H1 (cell line): ENCODE measurements at regions not wholly inside any gene's neighbourhood (a gene's known extent, or its start where the extent isn't known, plus 50 kb on each side); places are given as distances from the start of the nearest gene placed in this dataset.

ENCODE experiments used
- CTCF ChIA-PET: fragments of 300-600 bp; sonication (Branson Sonifier 250); formaldehyde crosslinking; loops from one replicate; lab custom pipeline; 2021; ENCODE audit not compliant: partially characterized antibody; lab: Charles Lee
- POLR2A ChIA-PET: fragments of 300-600 bp; sonication (Branson Sonifier 250); formaldehyde crosslinking; loops from one replicate; lab custom pipeline; 2021; ENCODE audit warnings: inconsistent platforms; ENCODE audit not compliant: partially characterized antibody; lab: Charles Lee
- DNase-seq, 2 experiments: peaks; one replicate each; pipeline versions ENCODE4 v3.0.0 to v3.0.0-alpha.2; 2010 to 2022; ENCODE audit warnings: low spot score in 2 of 2, low read depth in 1 of 2, mixed read lengths in 1 of 2
- FAIRE-seq: peaks from 2 replicates; lab custom pipeline; 2011; peaks lifted over from hg19 to GRCh38; lab: Jason Lieb, UNC
- H2AFZ ChIP-seq: 2 replicates; pipeline ENCODE4 v1.8.1; 2012; ENCODE audit warnings: low read length, inconsistent platforms
- H2AK5ac ChIP-seq: 2 replicates; pipeline ENCODE4 v1.6.1; 2013; ENCODE audit warnings: low read depth, low read length
- H2BK120ac ChIP-seq: replicated peaks from 2 replicates; pipeline ENCODE3; 2013; ENCODE audit warnings: low read depth, low read length, inconsistent platforms
- H2BK12ac ChIP-seq: 2 replicates; pipeline ENCODE4 v1.6.1; 2013; ENCODE audit warnings: low read depth, low read length
- H2BK15ac ChIP-seq: 2 replicates; pipeline ENCODE4 v1.6.1; 2013; ENCODE audit warnings: low read length
- H2BK20ac ChIP-seq: 2 replicates; pipeline ENCODE4 v1.6.1; 2013; ENCODE audit warnings: low read length
- H2BK5ac ChIP-seq: 2 replicates; pipeline ENCODE4 v1.6.1; 2013; ENCODE audit warnings: low read depth, low read length
- H3K14ac ChIP-seq: 2 replicates; pipeline ENCODE4 v1.6.1; 2013; ENCODE audit warnings: inconsistent platforms; ENCODE audit not compliant: insufficient read length
- H3K18ac ChIP-seq: 2 replicates; pipeline ENCODE4 v1.6.1; 2013; ENCODE audit warnings: low read length; ENCODE audit errors: extremely low read depth
- H3K23ac ChIP-seq: 2 replicates; pipeline ENCODE4 v1.6.1; 2013; ENCODE audit warnings: inconsistent platforms; ENCODE audit not compliant: insufficient read length
- H3K23me2 ChIP-seq: 2 replicates; pipeline ENCODE4 v1.6.1; 2013; ENCODE audit warnings: low read depth, low read length
- H3K27ac ChIP-seq: 2 replicates; pipeline ENCODE4 v1.6.1; 2011; ENCODE audit warnings: low read depth, low read length, inconsistent platforms
- H3K27me3 ChIP-seq, 4 experiments: replicated peaks in 1 of 4; 1 replicate in 1 of 4; 2 replicates in 3 of 4; pipeline versions ENCODE4 v1.6.1 to v1.8.1; 2011 to 2013; ENCODE audit warnings: low read length in 3 of 4, mild to moderate bottlenecking in 3 of 4, inconsistent platforms in 2 of 4, mixed read lengths in 2 of 4, moderate library complexity in 1 of 4; ENCODE audit not compliant: control insufficient read depth in 3 of 4, insufficient read depth in 3 of 4; ENCODE audit errors: extremely low read depth in 1 of 4
- H3K36me3 ChIP-seq, 4 experiments: 2 replicates each; pipeline versions ENCODE4 v1.6.1 to v1.8.1; 2011 to 2013; ENCODE audit warnings: mild to moderate bottlenecking in 4 of 4, low read length in 3 of 4, moderate library complexity in 2 of 4, control low read depth in 1 of 4, inconsistent platforms in 1 of 4; ENCODE audit not compliant: insufficient read depth in 4 of 4, control insufficient read depth in 2 of 4
- H3K4ac ChIP-seq: replicated peaks from 2 replicates; pipeline ENCODE3; 2013; ENCODE audit warnings: low read length, low read depth, mixed read lengths, inconsistent platforms; ENCODE audit not compliant: insufficient read length
- H3K4me1 ChIP-seq, 4 experiments: replicated peaks in 1 of 4; 1 replicate in 1 of 4; 2 replicates in 3 of 4; pipeline versions ENCODE4 v1.6.1 to v1.8.1; 2011 to 2013; ENCODE audit warnings: low read length in 3 of 4, inconsistent platforms in 2 of 4, mixed read lengths in 1 of 4; ENCODE audit not compliant: insufficient read depth in 4 of 4, control insufficient read depth in 3 of 4
- H3K4me2 ChIP-seq, 2 experiments: 2 replicates each; pipeline versions ENCODE4 v1.6.1 to v1.8.1; 2011 to 2013; ENCODE audit warnings: low read depth in 2 of 2, low read length in 2 of 2, control low read depth in 1 of 2, inconsistent platforms in 1 of 2, mild to moderate bottlenecking in 1 of 2; ENCODE audit not compliant: insufficient read depth in 1 of 2
- H3K4me3 ChIP-seq, 4 experiments: fragments of 200-600, 300-600 bp in 1 of 4; sonication (generic), shearing (Covaris generic), sonication (Bioruptor Twin) in 1 of 4; 2 replicates each; pipeline versions ENCODE4 v1.5.1 to v1.8.1; 2011 to 2016; ENCODE audit warnings: low read length in 4 of 4, low read depth in 3 of 4, control low read depth in 2 of 4, inconsistent platforms in 2 of 4, mild to moderate bottlenecking in 2 of 4, mixed read lengths in 1 of 4, moderate library complexity in 1 of 4; ENCODE audit not compliant: insufficient read depth in 2 of 4; ENCODE audit errors: extremely low read depth in 1 of 4
- H3K56ac ChIP-seq: replicated peaks from 2 replicates; pipeline ENCODE3; 2013; ENCODE audit warnings: low read depth, mild to moderate bottlenecking, mixed read lengths, low read length, inconsistent platforms; ENCODE audit not compliant: insufficient read length
- H3K79me1 ChIP-seq: 2 replicates; pipeline ENCODE4 v1.6.1; 2013; ENCODE audit warnings: low read depth, low read length, control low read depth
- H3K79me2 ChIP-seq, 2 experiments: 2 replicates each; pipeline versions ENCODE4 v1.6.1 to v1.8.1; 2012 to 2013; ENCODE audit warnings: low read length in 2 of 2, mild to moderate bottlenecking in 2 of 2, inconsistent platforms in 1 of 2; ENCODE audit not compliant: insufficient read depth in 2 of 2, control insufficient read depth in 1 of 2
- H3K9ac ChIP-seq, 4 experiments: replicated peaks in 1 of 4; 1 replicate in 1 of 4; 2 replicates in 3 of 4; pipeline versions ENCODE4 v1.6.1 to v1.8.1; 2011 to 2013; ENCODE audit warnings: low read depth in 3 of 4, low read length in 3 of 4, control low read depth in 2 of 4, mild to moderate bottlenecking in 2 of 4, moderate library complexity in 2 of 4, inconsistent platforms in 1 of 4; ENCODE audit errors: extremely low read depth in 1 of 4
- H3K9me3 ChIP-seq, 2 experiments: 2 replicates each; pipeline versions ENCODE4 v1.6.1 to v1.8.1; 2012 to 2013; ENCODE audit warnings: mild to moderate bottlenecking in 2 of 2, moderate library complexity in 2 of 2, control low read depth in 1 of 2, inconsistent platforms in 1 of 2, low read depth in 1 of 2, low read length in 1 of 2, mixed read lengths in 1 of 2; ENCODE audit not compliant: insufficient read depth in 2 of 2
- H4K20me1 ChIP-seq, 2 experiments: replicated peaks in 1 of 2; 2 replicates each; pipeline versions ENCODE3 to v1.8.1; 2011 to 2013; ENCODE audit warnings: inconsistent platforms in 2 of 2, low read length in 2 of 2, mild to moderate bottlenecking in 1 of 2; ENCODE audit not compliant: insufficient read depth in 2 of 2, control insufficient read depth in 1 of 2
- H4K5ac ChIP-seq: 2 replicates; pipeline ENCODE4 v1.6.1; 2013; ENCODE audit warnings: low read length, low read depth, mixed read lengths, inconsistent platforms; ENCODE audit not compliant: insufficient read length
- H4K8ac ChIP-seq: 2 replicates; pipeline ENCODE4 v1.8.0; 2013; ENCODE audit warnings: mild to moderate bottlenecking, moderate library complexity, low read length, inconsistent platforms; ENCODE audit not compliant: insufficient read depth; ENCODE audit errors: extremely low read depth
- H4K91ac ChIP-seq: replicated peaks from 2 replicates; pipeline ENCODE3; 2013; ENCODE audit warnings: low read length, mixed read lengths, inconsistent platforms; ENCODE audit not compliant: insufficient read length
- ATF3 ChIP-seq: IDR thresholded peaks from 2 replicates; pipeline ENCODE4 v1.6.1; 2011; ENCODE audit warnings: low read depth, mild to moderate bottlenecking, low read length; ENCODE audit not compliant: insufficient read depth
- CBX5 ChIP-seq: fragments of 300-800, 300-1000 bp; sonication (generic); IDR thresholded peaks from 2 replicates; pipeline ENCODE4 v1.7.1; 2016; ENCODE audit warnings: antibody characterized with exemption, low read length, low read depth
- CREB1 ChIP-seq: IDR thresholded peaks from 2 replicates; pipeline ENCODE4 v1.6.1; 2012; ENCODE audit warnings: inconsistent platforms
- JUND ChIP-seq: IDR thresholded peaks from 2 replicates; pipeline ENCODE4 v1.6.1; 2011; ENCODE audit warnings: mild to moderate bottlenecking, improper control_type of control experiment, low read length
- KDM1A ChIP-seq: fragments of 200-600, 300-600 bp; sonication (generic); IDR thresholded peaks from 2 replicates; pipeline ENCODE4 v1.7.1; 2016; ENCODE audit warnings: mild to moderate bottlenecking, low read length, borderline replicate concordance
- KDM4A ChIP-seq: IDR thresholded peaks from one replicate; pipeline ENCODE4 v1.7.1; 2012; ENCODE audit warnings: low read depth, mild to moderate bottlenecking, moderate library complexity, low read length, inconsistent platforms; ENCODE audit not compliant: severe bottlenecking
- POLR2AphosphoS5 ChIP-seq: IDR thresholded peaks from 2 replicates; pipeline ENCODE4 v1.6.1; 2011; ENCODE audit warnings: low read depth, low read length
- POU5F1 ChIP-seq: IDR thresholded peaks from 2 replicates; pipeline ENCODE4 v1.6.1; 2011; ENCODE audit warnings: low read depth, mild to moderate bottlenecking, low read length, moderate library complexity
- RFX5 ChIP-seq: IDR thresholded peaks from 2 replicates; pipeline ENCODE4 v1.6.1; 2011; ENCODE audit warnings: low read depth, low read length, improper control_type of control experiment, borderline replicate concordance
- SIN3A ChIP-seq, 2 experiments: IDR thresholded peaks in 1 of 2; conservative IDR thresholded peaks in 1 of 2; 2 replicates each; pipeline ENCODE4 v1.6.1; 2011 to 2012; ENCODE audit warnings: low read length in 2 of 2, improper control_type of control experiment in 1 of 2, low read depth in 1 of 2, mild to moderate bottlenecking in 1 of 2
- SP2 ChIP-seq: IDR thresholded peaks from 2 replicates; pipeline ENCODE4 v1.6.1; 2012; ENCODE audit warnings: mild to moderate bottlenecking, low read length, inconsistent platforms
- SUZ12 ChIP-seq: fragments of 200-600 bp; sonication (generic); IDR thresholded peaks from 2 replicates; pipeline ENCODE4 v1.6.1; 2012; ENCODE audit warnings: mild to moderate bottlenecking, inconsistent platforms, low read length, moderate library complexity, mixed read lengths
- TCF12 ChIP-seq: IDR thresholded peaks from 2 replicates; pipeline ENCODE4 v1.6.1; 2011; ENCODE audit warnings: low read depth, mild to moderate bottlenecking, low read length
- USF2 ChIP-seq: IDR thresholded peaks from 2 replicates; pipeline ENCODE4 v1.6.1; 2011; ENCODE audit warnings: low read length, improper control_type of control experiment
- WGBS, 2 experiments: shearing (Covaris generic) in 1 of 2; methylation state at CpG; one replicate each; pipeline versions ENCODE4 v1.1.6 to v1.1.7; 2013 to 2015; ENCODE audit warnings: low lambda C conversion rate in 2 of 2, mixed read lengths in 2 of 2, inconsistent platforms in 1 of 2, low coverage in 1 of 2, missing lambda C conversion rate in 1 of 2; ENCODE audit not compliant: insufficient replicate concordance in 2 of 2, insufficient coverage in 1 of 2, insufficient read length in 1 of 2; ENCODE audit errors: extremely low coverage in 1 of 2, missing lambda C conversion rate in 1 of 2; 5-methylcytosine and 5-hydroxymethylcytosine counted together

- H4K5ac ChIP-seq, result no peak overlapping the region
- no peak overlapping the region for H4K91ac ChIP-seq
- H2AK5ac ChIP-seq, result no peak overlapping the region
- no peak overlapping the region for H3K4ac ChIP-seq
- H2BK5ac ChIP-seq, result no peak overlapping the region
- no peak overlapping the region for H4K8ac ChIP-seq
- 91% methylated on average over 2 of the region's 2 CpGs; no CpG with 5 or more reads in 1 of the 2 experiments for WGBS, 2 experiments
- H3K18ac ChIP-seq, result no peak overlapping the region
- H2AFZ ChIP-seq, result no peak overlapping the region
- no peaks in the 10 kb centered on the region for H3K9me3 ChIP-seq
- no peak overlapping the region for H2BK15ac ChIP-seq
- FAIRE-seq, result no peak
- H3K27me3 ChIP-seq, result no peaks in the 10 kb centered on the region
- H3K14ac ChIP-seq, result no peak overlapping the region
- H3K9ac ChIP-seq, result no peak overlapping the region
- no peak overlapping the region for H3K4me2 ChIP-seq
- H2BK120ac ChIP-seq, result no peak overlapping the region
- no peaks in the 10 kb centered on the region for H4K20me1 ChIP-seq
- H3K23ac ChIP-seq, result no peak overlapping the region
- peaks cover 2% of the 10 kb centered on the region; the same call in 1 of the 2 replicates for H3K23me2 ChIP-seq
- H3K27ac ChIP-seq, result no peak overlapping the region
- no peak overlapping the region for H2BK12ac ChIP-seq
- ChIA-PET POLR2A (no interaction called here), CTCF (interaction anchor here (1.3 to 2.0 kb wide), 3 partner anchors 9 to 115 kb away, joined by 3 to 7 read pairs (median 5); no protein-coding TSS in a partner anchor)
- no peak for DNase-seq
- H3K79me2 ChIP-seq, result no peaks in the 10 kb centered on the region
- peaks cover 0 to 3% (median 0%) of the 10 kb centered on the region in 4 experiments; a peak in 1 of 7 replicates for H3K4me1 ChIP-seq
- no peaks in the 10 kb centered on the region for H3K36me3 ChIP-seq
- H3K56ac ChIP-seq, result no peak overlapping the region
- no peak overlapping the region for H2BK20ac ChIP-seq
- no peaks in the 10 kb centered on the region for H3K79me1 ChIP-seq
- no peak overlapping the region for H3K4me3 ChIP-seq
- TF ChIP-seq TCF12 (no peak), POLR2AphosphoS5 (no peak), SP2 (no peak), CREB1 (no peak), CBX5 (no peak), RFX5 (no peak), KDM4A (no peak), ATF3 (no peak), POU5F1 (no peak), KDM1A (no peak), JUND (no peak), USF2 (no peak), SIN3A (conservative IDR thresholded peaks at IDR 0.05 in 1 of 2, IDR thresholded peaks at IDR 0.05 in 1 of 2; ENCODE audit: low read depth in 1 of 2, low read length in 2 of 2) (no peak), SUZ12 (no peak)
Observed at GRCh38 chr15:98532063-98532462, 116.3 kb upstream of the IGF1R start.
